HG03457 (cell line): ENCODE measurements at regions not wholly inside any gene's neighbourhood (a gene's known extent, or its start where the extent isn't known, plus 50 kb on each side); places are given as distances from the start of the nearest gene placed in this dataset.

ENCODE experiments used
- ATAC-seq: cut with Tn5 transposase; IDR thresholded peaks from one replicate; pipeline ENCODE4 v1.9.1; 2021; ENCODE audit warnings: moderate number of reproducible peaks; ENCODE audit not compliant: unreplicated experiment

- ATAC-seq: no peak
Observed at GRCh38 chr10:128973221-128973620, 493.8 kb upstream of the MGMT start.

GRCh38 chr10:128976856-128977255 lies 490.2 kb upstream of the MGMT start:
- no peak for ATAC-seq

DNA sequence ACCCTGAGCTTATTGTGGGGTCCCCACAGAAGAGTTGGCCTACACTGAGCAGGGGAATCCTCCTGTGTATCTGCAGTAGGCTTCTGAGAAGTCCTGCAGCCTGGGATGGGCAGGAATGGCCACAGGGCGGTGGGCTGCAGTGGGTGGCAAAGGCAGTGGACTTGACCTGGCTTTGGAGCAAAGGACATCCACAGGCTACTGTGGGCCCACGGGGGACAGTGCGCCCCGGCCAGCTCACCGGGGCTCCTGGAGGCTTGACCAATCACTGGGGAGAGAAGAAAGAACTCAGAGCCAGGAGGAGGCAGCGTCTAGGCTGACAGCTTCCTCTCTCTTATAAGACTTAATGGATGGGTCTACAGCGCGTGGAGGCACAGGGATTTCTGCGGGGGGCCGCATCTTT lies 488.8 kb upstream of the MGMT start:
- no peak for ATAC-seq

- ATAC-seq: no peak
Observed at GRCh38 chr10:128979405-128979804, 487.6 kb upstream of the MGMT start.

GRCh38 chr10:128981251-128981650 lies 485.8 kb upstream of the MGMT start:
- no peak for ATAC-seq

GRCh38 chr10:128981881-128982615 lies 485.0 kb upstream of the MGMT start:
- ATAC-seq: no peak

DNA sequence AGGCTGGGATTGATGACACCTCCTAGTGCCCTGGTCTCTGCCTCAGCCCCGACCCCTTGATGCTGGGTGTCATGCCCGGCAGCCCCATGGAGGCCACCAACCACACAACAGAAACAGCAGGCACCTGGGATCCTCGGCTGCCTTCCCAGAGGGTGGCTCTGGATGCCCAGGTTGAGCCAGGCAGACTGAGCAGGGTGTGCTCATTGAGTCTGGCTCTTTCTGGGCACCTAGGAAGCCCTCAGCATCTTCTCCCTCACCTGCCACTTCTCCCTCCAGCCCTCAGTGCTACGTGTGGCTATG lies 484.5 kb upstream of the MGMT start:
- ATAC-seq: no peak

- no peak for ATAC-seq
Observed at GRCh38 chr10:128985036-128985435, 482.0 kb upstream of the MGMT start.

- no peak for ATAC-seq
Observed at GRCh38 chr10:128990986-128991385, 476.1 kb upstream of the MGMT start.

- no peak for ATAC-seq
Observed at GRCh38 chr10:128992770-128993169, 474.3 kb upstream of the MGMT start.

GRCh38 chr10:128993443-128993842 lies 473.6 kb upstream of the MGMT start:
- ATAC-seq: no peak

DNA sequence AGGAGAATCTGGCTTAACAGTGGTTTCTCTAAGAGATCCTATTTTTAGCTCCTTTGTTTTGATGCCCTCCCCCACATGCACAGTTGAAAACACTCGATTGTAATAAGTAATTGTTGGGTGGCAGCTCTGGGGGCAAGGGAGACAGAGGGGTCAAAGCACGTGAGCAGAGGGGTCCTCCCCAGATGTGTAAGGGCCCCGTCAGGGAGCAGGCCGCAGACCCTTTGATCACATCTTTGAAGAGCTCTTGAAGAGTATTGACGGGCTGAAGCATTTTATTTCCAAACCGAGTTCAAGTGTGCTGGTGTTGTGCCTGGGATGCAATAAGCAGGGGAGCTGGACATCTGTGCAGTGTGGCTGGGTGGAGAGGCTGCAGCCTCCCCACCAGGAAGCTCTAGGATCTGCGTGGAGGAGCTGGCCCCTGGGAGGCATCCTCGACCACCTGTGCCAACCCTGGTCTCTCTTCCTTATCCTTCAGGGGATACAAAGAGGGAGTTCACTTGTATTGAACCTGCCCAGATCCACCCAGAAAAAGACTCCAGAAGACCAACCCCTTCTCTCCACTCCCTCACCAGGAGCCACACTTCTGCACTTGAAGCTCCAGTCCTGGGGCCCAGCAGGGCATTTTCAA lies 473.0 kb upstream of the MGMT start:
- no peak for ATAC-seq

GRCh38 chr10:128994598-128995143 lies 472.4 kb upstream of the MGMT start:
- ATAC-seq: no peak

DNA sequence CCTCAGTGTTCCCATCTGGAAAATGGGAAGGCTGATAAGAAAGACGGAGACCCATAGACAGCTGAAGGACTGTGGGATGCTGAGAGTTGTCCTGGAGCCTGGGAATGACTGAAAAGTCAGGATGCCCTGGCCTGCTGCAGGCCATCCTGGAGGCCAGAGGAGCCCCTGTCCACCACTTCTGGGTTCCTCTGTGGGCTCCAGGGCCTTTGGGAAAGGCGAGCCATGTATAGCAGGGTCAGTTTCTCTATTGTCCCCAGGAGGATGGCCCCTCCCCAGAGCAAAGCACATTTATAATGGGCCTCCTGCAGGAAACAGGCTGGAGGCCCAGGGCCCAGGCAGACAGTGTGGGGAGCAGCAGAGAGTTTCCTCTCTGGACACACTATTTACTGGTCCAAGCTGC lies 471.4 kb upstream of the MGMT start:
- ATAC-seq: no peak

DNA sequence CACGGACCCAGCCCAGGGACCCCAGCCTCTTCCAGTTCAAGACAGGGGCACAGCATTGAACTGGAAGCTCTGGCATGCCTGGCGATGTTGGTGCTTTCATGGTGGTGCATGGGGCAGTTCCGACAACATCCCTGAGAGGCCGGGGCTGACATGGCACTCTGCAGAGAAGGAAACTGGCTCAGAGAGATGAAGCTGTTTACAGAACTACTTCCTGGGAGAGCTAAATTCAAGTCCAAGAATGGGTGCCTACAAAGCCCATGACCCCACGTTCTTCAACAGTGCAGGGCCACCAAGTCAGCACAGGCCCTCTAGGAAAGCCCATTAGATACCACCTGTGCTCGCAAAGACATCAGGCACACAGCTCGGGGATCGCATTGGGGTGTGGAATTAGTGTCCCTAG lies 470.9 kb upstream of the MGMT start:
- ATAC-seq: no peak

- ATAC-seq: no peak
Observed at GRCh38 chr10:128998101-128998805, 468.8 kb upstream of the MGMT start.

DNA sequence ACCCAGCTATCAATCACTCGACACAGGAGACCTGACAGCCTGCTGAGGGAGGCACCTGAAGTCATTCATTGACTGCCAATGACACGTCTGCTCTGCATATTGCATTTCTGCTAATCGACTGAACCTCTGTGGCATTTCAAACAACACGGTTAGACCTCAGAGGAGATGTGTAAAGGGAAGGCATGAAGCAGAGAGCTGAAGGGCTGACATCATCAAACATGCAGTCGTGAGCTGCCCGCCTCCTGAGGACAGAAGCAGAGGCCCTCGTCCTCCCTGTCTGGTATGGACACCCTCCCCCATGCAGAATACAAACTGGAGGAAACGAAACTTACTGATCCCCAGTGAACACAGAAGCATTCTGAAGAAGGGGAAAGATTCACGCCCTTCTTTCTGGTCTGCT lies 462.6 kb upstream of the MGMT start:
- no peak for ATAC-seq

DNA sequence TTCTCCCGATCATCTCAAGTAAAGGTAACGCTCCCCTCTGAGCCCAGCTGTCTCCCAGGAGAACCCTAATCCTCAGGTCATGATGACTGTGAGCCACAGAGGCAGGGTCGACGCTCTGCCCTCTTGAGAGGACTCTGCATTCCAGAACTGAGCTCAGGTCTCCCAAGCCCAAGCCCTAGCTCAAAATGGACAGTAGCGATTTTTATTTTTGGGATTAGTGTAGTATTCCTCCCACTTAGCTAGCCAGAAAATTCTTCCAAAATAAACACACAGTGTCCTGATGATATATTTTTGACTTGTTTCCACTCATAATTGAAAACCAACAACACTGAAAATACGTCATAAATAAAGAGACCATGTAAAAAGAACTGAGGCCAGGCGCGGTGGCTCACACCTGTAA lies 462.0 kb upstream of the MGMT start:
- no peak for ATAC-seq

DNA sequence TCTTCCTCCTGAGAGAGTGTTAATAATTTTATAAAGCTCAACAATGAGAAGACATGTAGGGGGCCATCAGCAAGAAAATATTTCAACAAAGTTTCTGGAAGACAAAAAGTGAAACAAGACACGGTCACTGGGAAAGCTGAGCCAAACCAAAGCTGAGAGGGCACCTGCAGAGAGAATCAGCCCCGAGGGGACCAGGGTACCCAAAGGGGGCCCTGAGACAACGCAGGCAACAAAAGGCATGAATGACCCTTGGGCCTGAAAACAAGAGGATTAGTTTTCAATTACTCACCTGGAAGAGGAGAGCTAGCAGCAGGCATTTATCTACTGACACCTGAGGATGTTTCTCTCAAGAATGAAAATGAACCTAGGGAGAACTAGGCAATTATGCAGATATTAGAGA lies 461.2 kb upstream of the MGMT start:
- no peak for ATAC-seq

DNA sequence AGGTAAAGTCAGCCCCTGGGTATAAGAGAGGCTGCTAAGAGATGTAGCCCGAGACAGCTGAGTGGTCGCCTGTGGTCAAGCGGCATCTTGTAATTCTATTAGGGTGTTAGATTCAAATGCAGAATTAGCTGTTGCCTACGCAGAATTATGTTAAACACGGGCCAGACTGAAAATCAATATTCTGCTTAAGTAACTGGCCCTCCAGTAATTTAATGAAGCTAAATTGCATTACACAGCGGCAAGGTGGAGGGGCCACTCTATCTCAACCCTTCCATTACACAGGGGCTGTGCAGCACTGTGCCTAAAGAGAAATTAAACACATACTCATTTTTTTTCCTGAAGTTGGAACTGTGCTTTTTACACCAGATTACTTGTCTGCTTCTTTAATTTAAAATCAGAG lies 448.5 kb upstream of the MGMT start:
- ATAC-seq: no peak

- no peak for ATAC-seq
Observed at GRCh38 chr10:129020651-129021330, 446.2 kb upstream of the MGMT start.
